ENCODE measurements at regions not wholly inside any gene's neighbourhood (a gene's known extent, or its start where the extent isn't known, plus 50 kb on each side); places are given as distances from the start of the nearest gene placed in this dataset.
"Not testable (repeated sequence)": the region's sequence is repeated elsewhere in the genome, so short reads cannot be mapped to it uniquely, and the experiment has no call there.

DNA sequence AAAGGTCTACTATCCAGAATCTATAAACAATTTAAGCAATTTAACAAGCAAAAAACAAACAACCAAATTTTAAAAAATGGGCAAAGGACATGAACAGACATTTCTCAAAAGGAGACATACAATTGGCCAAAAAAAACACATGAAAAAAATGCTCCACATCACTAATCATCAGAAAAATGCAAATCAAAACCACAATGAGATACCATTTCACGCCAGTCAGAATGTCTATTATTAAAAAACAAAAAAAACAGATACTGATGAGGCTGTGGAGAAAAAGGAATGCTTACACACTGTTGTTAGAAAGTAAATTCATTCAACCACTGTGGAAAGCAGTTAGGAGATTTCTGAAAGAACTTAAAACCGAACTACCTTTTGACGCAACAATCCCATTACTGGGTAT lies 66.4 kb upstream of the SESTD1 start:
- ATAC-seq (no peak), DNase-seq (no peak)
- WGBS, 2 donors = 94 to 96% methylated on average over 3 of the region's 3 CpGs
- H3K27me3 ChIP-seq = no peaks in the 10 kb centered on the region
- H3K36me3 ChIP-seq = no peaks in the 10 kb centered on the region
- intact Hi-C loops (cut with DNase I) = no loop called here
- peaks cover 0 to 16% (median 0%) of the 10 kb centered on the region in 11 donors for H3K9me3 ChIP-seq
- no peak overlapping the region for H3K4me3 ChIP-seq
- TF ChIP-seq, protein P1, sequence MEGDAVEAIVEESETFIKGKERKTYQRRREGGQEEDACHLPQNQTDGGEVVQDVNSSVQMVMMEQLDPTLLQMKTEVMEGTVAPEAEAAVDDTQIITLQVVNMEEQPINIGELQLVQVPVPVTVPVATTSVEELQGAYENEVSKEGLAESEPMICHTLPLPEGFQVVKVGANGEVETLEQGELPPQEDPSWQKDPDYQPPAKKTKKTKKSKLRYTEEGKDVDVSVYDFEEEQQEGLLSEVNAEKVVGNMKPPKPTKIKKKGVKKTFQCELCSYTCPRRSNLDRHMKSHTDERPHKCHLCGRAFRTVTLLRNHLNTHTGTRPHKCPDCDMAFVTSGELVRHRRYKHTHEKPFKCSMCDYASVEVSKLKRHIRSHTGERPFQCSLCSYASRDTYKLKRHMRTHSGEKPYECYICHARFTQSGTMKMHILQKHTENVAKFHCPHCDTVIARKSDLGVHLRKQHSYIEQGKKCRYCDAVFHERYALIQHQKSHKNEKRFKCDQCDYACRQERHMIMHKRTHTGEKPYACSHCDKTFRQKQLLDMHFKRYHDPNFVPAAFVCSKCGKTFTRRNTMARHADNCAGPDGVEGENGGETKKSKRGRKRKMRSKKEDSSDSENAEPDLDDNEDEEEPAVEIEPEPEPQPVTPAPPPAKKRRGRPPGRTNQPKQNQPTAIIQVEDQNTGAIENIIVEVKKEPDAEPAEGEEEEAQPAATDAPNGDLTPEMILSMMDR (IDR thresholded peaks at IDR 0.05) = no peak
- H3K27ac ChIP-seq = no peak overlapping the region
- H3K4me1 ChIP-seq = no peaks in the 10 kb centered on the region

DNA sequence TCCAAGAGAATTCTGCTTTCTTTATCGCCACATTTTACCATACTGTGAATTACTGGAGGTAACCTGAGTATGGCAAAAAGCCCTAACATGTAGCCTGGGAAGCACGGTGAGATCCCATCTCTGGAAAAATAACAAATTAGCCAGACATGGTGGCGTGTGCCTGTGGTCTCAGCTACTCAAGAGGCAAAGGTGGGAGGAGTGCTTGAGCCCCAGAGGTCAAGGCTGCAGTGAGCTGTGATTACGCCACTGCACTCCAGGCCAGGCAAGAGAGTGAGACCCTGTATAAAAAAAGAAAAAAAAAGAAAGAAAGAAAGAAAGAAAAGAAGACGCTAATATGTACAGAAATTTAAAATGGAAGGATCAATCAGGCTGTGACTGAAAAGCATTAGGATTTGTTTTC lies 57.7 kb upstream of the SESTD1 start:
- intact Hi-C loops (cut with DNase I) = no loop called here
- WGBS, 2 donors = 88% methylated on average over 5 of the region's 5 CpGs

DNA sequence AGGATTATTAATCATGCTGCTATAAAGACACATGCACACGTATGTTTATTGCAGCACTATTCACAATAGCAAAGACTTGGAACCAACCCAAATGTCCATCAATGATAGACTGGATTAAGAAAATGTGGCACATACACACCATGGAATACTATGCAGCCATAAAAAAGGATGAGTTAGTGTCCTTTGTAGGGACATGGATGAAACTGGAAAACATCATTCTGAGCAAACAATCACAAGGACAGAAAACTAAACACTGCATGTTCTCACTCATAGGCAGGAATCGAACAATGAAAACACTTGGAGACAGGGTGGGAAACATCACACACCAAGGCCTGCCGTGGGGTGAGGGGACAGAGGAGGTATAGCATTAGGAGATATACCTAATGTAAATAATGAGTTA lies 56.4 kb upstream of the SESTD1 start:
- H3K27ac ChIP-seq; intact Hi-C loops (cut with DNase I); H3K4me1 ChIP-seq; H3K36me3 ChIP-seq; DNase-seq; H3K4me3 ChIP-seq; ATAC-seq; H3K27me3 ChIP-seq: not testable (repeated sequence)
- 90 to 91% methylated on average over 3 of the region's 3 CpGs for WGBS, 2 donors
- H3K9me3 ChIP-seq = peaks cover 0 to 11% (median 0%) of the 10 kb centered on the region in 11 donors

More for the DNA sequence above, 57.7 kb upstream of the SESTD1 start:
- Histone ChIP-seq H3K4me1 (no peaks in the 10 kb centered on the region), H3K27me3 (no peaks in the 10 kb centered on the region), H3K27ac (no peak overlapping the region), H3K36me3 (no peaks in the 10 kb centered on the region), H3K9me3 (peaks cover 0 to 7% (median 0%) of the 10 kb centered on the region in 11 donors), H3K4me3 (no peak overlapping the region)
- ATAC-seq = no peak
- no peak for DNase-seq
- TF ChIP-seq, protein P1 (IDR thresholded peaks at IDR 0.05) = no peak

DNA sequence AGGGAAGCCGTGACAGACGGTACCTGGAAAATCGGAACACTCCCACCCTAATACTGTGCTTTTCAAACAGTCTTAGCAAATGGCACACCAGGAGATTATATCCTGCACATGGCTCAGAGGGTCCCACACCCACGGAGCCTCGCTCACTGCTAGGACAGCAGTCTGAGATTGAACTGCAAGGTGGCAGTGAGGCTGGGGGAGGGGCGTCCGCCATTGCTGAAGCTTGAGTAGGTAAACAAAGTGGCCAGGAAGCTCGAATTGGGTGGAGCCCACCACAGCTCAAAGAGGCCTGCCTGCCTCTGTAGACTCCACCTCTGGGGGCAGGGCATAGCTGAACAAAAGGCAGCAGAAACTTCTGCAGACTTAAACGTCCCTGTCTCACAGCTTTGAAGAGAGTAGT lies 50.1 kb upstream of the SESTD1 start:
- intact Hi-C loops (cut with DNase I); DNase-seq; H3K27me3 ChIP-seq; ATAC-seq; H3K27ac ChIP-seq; H3K4me1 ChIP-seq; H3K36me3 ChIP-seq; H3K4me3 ChIP-seq: not testable (repeated sequence)
- 84 to 85% methylated on average over 9 of the region's 9 CpGs for WGBS, 2 donors
- H3K9me3 ChIP-seq = peaks cover 0 to 14% (median 0%) of the 10 kb centered on the region in 11 donors

Data from heart right ventricle (tissue), 16 donors.